ENCODE measurements at regions not wholly inside any gene's neighbourhood (a gene's known extent, or its start where the extent isn't known, plus 50 kb on each side); places are given as distances from the start of the nearest gene placed in this dataset.

- Histone ChIP-seq H4K20me1 (ENCODE audit: low read depth) (no peaks in the 10 kb centered on the region), H3K79me2 (ENCODE audit: low read depth) (no peaks in the 10 kb centered on the region), H3K36me3 (no peaks in the 10 kb centered on the region), H3K4me2 (no peak overlapping the region), H2AFZ (replicated peaks) (no peak overlapping the region), H3K27ac (no peak overlapping the region), H3K4me3 (no peak overlapping the region), H3K9me3 (ENCODE audit: low read depth) (no peaks in the 10 kb centered on the region), H3K27me3 (no peaks in the 10 kb centered on the region), H3K4me1 (no peaks in the 10 kb centered on the region), H3F3A (ENCODE audit: low read depth) (no peaks in the 10 kb centered on the region), H3K9ac (no peak overlapping the region)
- Mint-ChIP-seq H3K27me3 (ENCODE audit: insufficient read depth, low read depth) (peaks cover 2% of the 10 kb centered on the region), H3K4me3 (no peak overlapping the region), H3K9me3 (peaks cover 2% of the 10 kb centered on the region), H3K4me1 (peaks cover 3% of the 10 kb centered on the region), H3K36me3 (no peaks in the 10 kb centered on the region), H3K27ac (no peak overlapping the region)
- TF ChIP-seq CTCF (IDR thresholded peaks at IDR 0.05) = no peak
- no peak for TF ChIP-seq EZH2 (IDR thresholded peaks at IDR 0.05)
- no peak for TF ChIP-seq EZH2phosphoT487 (IDR thresholded peaks at IDR 0.05)
- DNase-seq (ENCODE audit: low spot score) = no peak
These were observed 124.5 kb downstream of the CMPK2 start for GRCh38 chr2:6741229-6741628.

- DNase-seq (ENCODE audit: low spot score) = no peak
- Histone ChIP-seq H3K36me3 (no peaks in the 10 kb centered on the region), H3K4me3 (no peak overlapping the region), H3K27me3 (no peaks in the 10 kb centered on the region), H3K4me2 (no peak overlapping the region), H3K9me3 (ENCODE audit: low read depth) (no peaks in the 10 kb centered on the region), H3F3A (ENCODE audit: low read depth) (no peaks in the 10 kb centered on the region), H3K27ac (no peak overlapping the region), H4K20me1 (ENCODE audit: low read depth) (no peaks in the 10 kb centered on the region), H2AFZ (replicated peaks) (no peak overlapping the region), H3K9ac (no peak overlapping the region), H3K4me1 (no peaks in the 10 kb centered on the region), H3K79me2 (ENCODE audit: low read depth) (no peaks in the 10 kb centered on the region)
- H3K9me3 Mint-ChIP-seq = peaks cover 2% of the 10 kb centered on the region
- no peak overlapping the region for H3K4me3 Mint-ChIP-seq
- no peaks in the 10 kb centered on the region for H3K36me3 Mint-ChIP-seq
- no peak overlapping the region for H3K27ac Mint-ChIP-seq
- TF ChIP-seq EZH2 (IDR thresholded peaks at IDR 0.05) (no peak), EZH2phosphoT487 (IDR thresholded peaks at IDR 0.05) (no peak), CTCF (IDR thresholded peaks at IDR 0.05) (no peak)
- H3K27me3 Mint-ChIP-seq (ENCODE audit: insufficient read depth, low read depth) = peaks cover 2% of the 10 kb centered on the region
- peaks cover 10% of the 10 kb centered on the region for H3K4me1 Mint-ChIP-seq
These were observed 121.7 kb downstream of the CMPK2 start for GRCh38 chr2:6744038-6744437.

- Mint-ChIP-seq H3K27ac (no peak overlapping the region), H3K9me3 (no peaks in the 10 kb centered on the region), H3K4me3 (no peak overlapping the region), H3K4me1 (peaks cover 12% of the 10 kb centered on the region), H3K36me3 (no peaks in the 10 kb centered on the region), H3K27me3 (ENCODE audit: insufficient read depth, low read depth) (no peaks in the 10 kb centered on the region)
- no peaks in the 10 kb centered on the region for H4K20me1 ChIP-seq (ENCODE audit: low read depth)
- H3F3A ChIP-seq (ENCODE audit: low read depth) = no peaks in the 10 kb centered on the region
- H3K4me3 ChIP-seq = no peak overlapping the region
- no peak for DNase-seq (ENCODE audit: low spot score)
- H3K27ac ChIP-seq = no peak overlapping the region
- no peaks in the 10 kb centered on the region for H3K9me3 ChIP-seq (ENCODE audit: low read depth)
- no peaks in the 10 kb centered on the region for H3K36me3 ChIP-seq
- H3K79me2 ChIP-seq (ENCODE audit: low read depth) = no peaks in the 10 kb centered on the region
- no peak overlapping the region for H3K9ac ChIP-seq
- H3K4me2 ChIP-seq = no peak overlapping the region
- H2AFZ ChIP-seq (replicated peaks) = no peak overlapping the region
- no peaks in the 10 kb centered on the region for H3K27me3 ChIP-seq
- TF ChIP-seq CTCF (IDR thresholded peaks at IDR 0.05) = no peak
- no peaks in the 10 kb centered on the region for H3K4me1 ChIP-seq
These were observed 118.3 kb downstream of the CMPK2 start for GRCh38 chr2:6747433-6747832.

Data from neural progenitor cell (in vitro differentiated cells).